ENCODE measurements at regions not wholly inside any gene's neighbourhood (a gene's known extent, or its start where the extent isn't known, plus 50 kb on each side); places are given as distances from the start of the nearest gene placed in this dataset.
A peak's percentile ranks its signal among the peaks of the same experiment; 100 is the strongest.

- no peak overlapping the region for H2AFZ ChIP-seq (ENCODE audit: low read length)
- peaks cover 18% of the 10 kb centered on the region for H3K4me1 ChIP-seq (ENCODE audit: insufficient read depth, low read length, poor library complexity, severe bottlenecking)
These were observed 446.4 kb upstream of the ID2 start for GRCh38 chr2:8235419-8235818.

GRCh38 chr2:8236391-8236790, 445.5 kb upstream of the ID2 start:
- no peak overlapping the region for H3K9ac ChIP-seq (ENCODE audit: low read depth, low read length, poor library complexity, severe bottlenecking)
- no peaks in the 10 kb centered on the region for H3K27me3 ChIP-seq (ENCODE audit: insufficient read depth, low read length, poor library complexity, severe bottlenecking)
- H3K79me2 ChIP-seq (ENCODE audit: insufficient read depth, low read length): no peaks in the 10 kb centered on the region
- H4K20me1 ChIP-seq (ENCODE audit: insufficient read depth, low read length, poor library complexity, severe bottlenecking): no peaks in the 10 kb centered on the region
- no peak overlapping the region for H3K4me2 ChIP-seq (ENCODE audit: low read depth, low read length, poor library complexity, severe bottlenecking)
- H2AFZ ChIP-seq (ENCODE audit: low read length): no peak overlapping the region
- H3K4me1 ChIP-seq (ENCODE audit: insufficient read depth, low read length, poor library complexity, severe bottlenecking): peaks cover 10% of the 10 kb centered on the region
- H3K9me2 ChIP-seq (replicated peaks; ENCODE audit: low read depth, low read length): no peaks in the 10 kb centered on the region
- H3K9me3 ChIP-seq (ENCODE audit: insufficient read depth, low read depth, low read length): no peaks in the 10 kb centered on the region
- no peaks in the 10 kb centered on the region for H3F3A ChIP-seq (ENCODE audit: low read depth)
- H3K4me3 ChIP-seq (ENCODE audit: low read length, poor library complexity, severe bottlenecking): no peak overlapping the region
- no peaks in the 10 kb centered on the region for H3K36me3 ChIP-seq (ENCODE audit: insufficient read depth, low read length)
- TF ChIP-seq EZH2phosphoT487 (IDR thresholded peaks at IDR 0.05; ENCODE audit: borderline replicate concordance) (no peak), CTCF (conservative IDR thresholded peaks at IDR 0.05; ENCODE audit: low read length) (no peak)

More at GRCh38 chr2:8235419-8235818, 446.4 kb upstream of the ID2 start:
- Histone ChIP-seq H3K4me3 (ENCODE audit: low read length, poor library complexity, severe bottlenecking) (no peak overlapping the region), H3K36me3 (ENCODE audit: insufficient read depth, low read length) (no peaks in the 10 kb centered on the region), H4K20me1 (ENCODE audit: insufficient read depth, low read length, poor library complexity, severe bottlenecking) (no peaks in the 10 kb centered on the region), H3K9me2 (replicated peaks; ENCODE audit: low read depth, low read length) (no peaks in the 10 kb centered on the region), H3K9me3 (ENCODE audit: insufficient read depth, low read depth, low read length) (no peaks in the 10 kb centered on the region), H3F3A (ENCODE audit: low read depth) (no peaks in the 10 kb centered on the region), H3K9ac (ENCODE audit: low read depth, low read length, poor library complexity, severe bottlenecking) (no peak overlapping the region), H3K27me3 (ENCODE audit: insufficient read depth, low read length, poor library complexity, severe bottlenecking) (no peaks in the 10 kb centered on the region), H3K79me2 (ENCODE audit: insufficient read depth, low read length) (no peaks in the 10 kb centered on the region), H3K4me2 (ENCODE audit: low read depth, low read length, poor library complexity, severe bottlenecking) (no peak overlapping the region)
- no peak for TF ChIP-seq CTCF (conservative IDR thresholded peaks at IDR 0.05; ENCODE audit: low read length)
- no peak for TF ChIP-seq EZH2phosphoT487 (IDR thresholded peaks at IDR 0.05; ENCODE audit: borderline replicate concordance)

GRCh38 chr2:8238521-8239230, 443.2 kb upstream of the ID2 start:
- Histone ChIP-seq H3K27me3 (ENCODE audit: insufficient read depth, low read length, poor library complexity, severe bottlenecking) (no peaks in the 10 kb centered on the region), H3K4me1 (ENCODE audit: insufficient read depth, low read length, poor library complexity, severe bottlenecking) (peaks cover 10% of the 10 kb centered on the region), H3K36me3 (ENCODE audit: insufficient read depth, low read length) (no peaks in the 10 kb centered on the region), H3K79me2 (ENCODE audit: insufficient read depth, low read length) (no peaks in the 10 kb centered on the region), H4K20me1 (ENCODE audit: insufficient read depth, low read length, poor library complexity, severe bottlenecking) (no peaks in the 10 kb centered on the region), H3K4me3 (ENCODE audit: low read length, poor library complexity, severe bottlenecking) (no peak overlapping the region), H2AFZ (ENCODE audit: low read length) (peak overlapping the region; percentile 15), H3K9me2 (replicated peaks; ENCODE audit: low read depth, low read length) (no peaks in the 10 kb centered on the region), H3K9me3 (ENCODE audit: insufficient read depth, low read depth, low read length) (0 out of 2 replicates have a peak, but pooled peaks cover 4% of the 10 kb centered on the region), H3K9ac (ENCODE audit: low read depth, low read length, poor library complexity, severe bottlenecking) (peak overlapping the region; percentile 1), H3K4me2 (ENCODE audit: low read depth, low read length, poor library complexity, severe bottlenecking) (peak overlapping the region; percentile 36), H3F3A (ENCODE audit: low read depth) (no peaks in the 10 kb centered on the region)
- TF ChIP-seq CTCF (conservative IDR thresholded peaks at IDR 0.05; ENCODE audit: low read length): no peak

Data from Loucy (cell line).